Hepatocyte (in vitro differentiated cells): ENCODE measurements at regions not wholly inside any gene's neighbourhood (a gene's known extent, or its start where the extent isn't known, plus 50 kb on each side); places are given as distances from the start of the nearest gene placed in this dataset.

Experiments used
- EZH2 ChIP-seq: fragments of 200-600 bp; sonication (generic); IDR thresholded peaks from 2 replicates; pipeline ENCODE4 v1.6.1; 2016; ENCODE audit warnings: antibody characterized with exemption, mild to moderate bottlenecking, borderline replicate concordance
- EZH2phosphoT487 ChIP-seq: fragments of 200-600 bp; sonication (generic); IDR thresholded peaks from one replicate; pipeline ENCODE4 v1.6.1; 2018; ENCODE audit warnings: antibody characterized with exemption, mild to moderate bottlenecking, low read depth, moderate library complexity; ENCODE audit not compliant: unreplicated experiment, severe bottlenecking
- TF ChIP-seq, protein P1 (sequence below): fragments of 200-600 bp; sonication (generic); IDR thresholded peaks from 2 replicates; pipeline ENCODE4 v1.5.1; 2016; ENCODE audit warnings: antibody characterized with exemption, mild to moderate bottlenecking; ENCODE audit not compliant: poor library complexity

DNA sequence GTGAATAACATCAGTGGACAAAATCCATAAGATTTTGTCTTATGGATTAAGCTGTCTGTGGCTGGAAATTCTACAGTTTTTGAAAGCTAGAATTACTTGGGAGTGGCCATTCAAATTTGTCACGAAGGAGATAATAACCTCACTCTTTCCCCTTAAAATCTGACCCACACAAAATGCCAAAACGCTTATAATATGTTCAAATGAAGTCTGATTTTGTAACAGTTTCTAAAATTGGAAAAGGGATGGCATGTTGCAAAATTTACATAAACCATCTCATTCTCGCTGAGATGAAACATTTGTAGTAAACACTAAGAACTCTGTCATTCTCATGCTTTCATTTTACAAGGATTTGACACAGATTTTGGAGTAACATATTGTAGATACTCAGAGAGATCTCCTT, 112.7 kb downstream of the GJA1 start:
- TF ChIP-seq, protein P1, sequence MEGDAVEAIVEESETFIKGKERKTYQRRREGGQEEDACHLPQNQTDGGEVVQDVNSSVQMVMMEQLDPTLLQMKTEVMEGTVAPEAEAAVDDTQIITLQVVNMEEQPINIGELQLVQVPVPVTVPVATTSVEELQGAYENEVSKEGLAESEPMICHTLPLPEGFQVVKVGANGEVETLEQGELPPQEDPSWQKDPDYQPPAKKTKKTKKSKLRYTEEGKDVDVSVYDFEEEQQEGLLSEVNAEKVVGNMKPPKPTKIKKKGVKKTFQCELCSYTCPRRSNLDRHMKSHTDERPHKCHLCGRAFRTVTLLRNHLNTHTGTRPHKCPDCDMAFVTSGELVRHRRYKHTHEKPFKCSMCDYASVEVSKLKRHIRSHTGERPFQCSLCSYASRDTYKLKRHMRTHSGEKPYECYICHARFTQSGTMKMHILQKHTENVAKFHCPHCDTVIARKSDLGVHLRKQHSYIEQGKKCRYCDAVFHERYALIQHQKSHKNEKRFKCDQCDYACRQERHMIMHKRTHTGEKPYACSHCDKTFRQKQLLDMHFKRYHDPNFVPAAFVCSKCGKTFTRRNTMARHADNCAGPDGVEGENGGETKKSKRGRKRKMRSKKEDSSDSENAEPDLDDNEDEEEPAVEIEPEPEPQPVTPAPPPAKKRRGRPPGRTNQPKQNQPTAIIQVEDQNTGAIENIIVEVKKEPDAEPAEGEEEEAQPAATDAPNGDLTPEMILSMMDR, result no peak
- TF ChIP-seq EZH2phosphoT487 (no peak), EZH2 (no peak)
